Subcutaneous abdominal adipose tissue (tissue), 5 donors: ENCODE measurements at regions not wholly inside any gene's neighbourhood (a gene's known extent, or its start where the extent isn't known, plus 50 kb on each side); places are given as distances from the start of the nearest gene placed in this dataset.

Source experiments
- H3K27ac ChIP-seq: one replicate; pipeline ENCODE4 v1.7.0; 2013; ENCODE audit warnings: low read depth, mild to moderate bottlenecking, inconsistent platforms, low read length, moderate library complexity
- H3K27me3 ChIP-seq, 5 donors: one replicate each; pipeline ENCODE4 v1.7.0; 2013; ENCODE audit warnings: low read length in 5 of 5, inconsistent platforms in 1 of 5; ENCODE audit not compliant: control insufficient read depth in 5 of 5, insufficient read depth in 4 of 5
- H3K36me3 ChIP-seq, 5 donors: one replicate each; pipeline ENCODE4 v1.7.0; 2013; ENCODE audit warnings: low read length in 5 of 5; ENCODE audit not compliant: control insufficient read depth in 5 of 5, insufficient read depth in 5 of 5
- H3K4me1 ChIP-seq, 5 donors: one replicate each; pipeline ENCODE4 v1.7.0; 2013; ENCODE audit warnings: low read length in 5 of 5, mild to moderate bottlenecking in 3 of 5, moderate library complexity in 1 of 5; ENCODE audit not compliant: control insufficient read depth in 5 of 5, insufficient read depth in 5 of 5
- H3K4me3 ChIP-seq, 5 donors: one replicate each; pipeline ENCODE4 v1.7.0; 2013; ENCODE audit warnings: low read length in 5 of 5, low read depth in 1 of 5
- H3K9ac ChIP-seq, 5 donors: one replicate each; pipeline ENCODE4 v1.7.0; 2013; ENCODE audit warnings: low read length in 5 of 5, mild to moderate bottlenecking in 4 of 5, moderate library complexity in 3 of 5
- H3K9me3 ChIP-seq, 5 donors: one replicate each; pipeline ENCODE4 v1.7.0; 2013; ENCODE audit warnings: low read length in 5 of 5; ENCODE audit not compliant: control insufficient read depth in 5 of 5
- donor health status: healthy.
- donor health status: healthy.
- donor health status: healthy.
- donor health status: healthy.
- donor health status: healthy.

- H3K27ac ChIP-seq = no peak overlapping the region
- H3K36me3 ChIP-seq = no peaks in the 10 kb centered on the region
- H3K9me3 ChIP-seq = no peaks in the 10 kb centered on the region
- no peaks in the 10 kb centered on the region for H3K4me1 ChIP-seq
- no peaks in the 10 kb centered on the region for H3K27me3 ChIP-seq
- H3K9ac ChIP-seq = no peak overlapping the region
- no peak overlapping the region for H3K4me3 ChIP-seq
These were observed 280.0 kb upstream of the BRINP1 start for GRCh38 chr9:119649205-119649604.

GRCh38 chr9:119639287-119639955 lies 270.2 kb upstream of the BRINP1 start:
- Histone ChIP-seq H3K4me1 (no peaks in the 10 kb centered on the region), H3K9me3 (peaks cover 0 to 3% (median 0%) of the 10 kb centered on the region in 5 donors), H3K27me3 (no peaks in the 10 kb centered on the region), H3K9ac (no peak overlapping the region), H3K4me3 (no peak overlapping the region), H3K27ac (no peak overlapping the region), H3K36me3 (no peaks in the 10 kb centered on the region)

- Histone ChIP-seq H3K9me3 (peaks cover 0 to 3% (median 0%) of the 10 kb centered on the region in 5 donors), H3K36me3 (no peaks in the 10 kb centered on the region), H3K27ac (no peak overlapping the region), H3K9ac (no peak overlapping the region), H3K27me3 (no peaks in the 10 kb centered on the region), H3K4me1 (no peaks in the 10 kb centered on the region), H3K4me3 (no peak overlapping the region)
These were observed 264.8 kb upstream of the BRINP1 start for GRCh38 chr9:119634006-119634405.

DNA sequence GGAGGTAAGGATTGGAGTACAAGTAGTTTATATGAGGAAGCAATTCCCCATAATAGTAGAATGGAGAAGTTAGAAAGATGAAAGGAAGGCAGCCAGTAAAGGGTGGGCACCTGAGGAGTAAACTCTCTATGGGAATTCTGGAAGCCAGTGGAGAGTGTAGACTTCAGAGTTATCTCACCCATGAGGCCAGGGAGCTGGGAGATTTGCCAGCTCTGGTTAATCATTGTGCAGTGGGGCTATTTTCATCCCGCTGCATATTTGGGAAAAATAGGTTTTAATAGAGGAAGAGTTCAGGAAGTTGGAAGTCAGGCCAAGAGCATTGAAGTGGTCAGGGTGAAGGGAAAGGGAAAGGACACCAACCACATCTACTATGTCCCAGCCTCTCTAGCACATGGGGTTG lies 242.3 kb upstream of the BRINP1 start:
- no peaks in the 10 kb centered on the region for H3K4me1 ChIP-seq
- no peak overlapping the region for H3K9ac ChIP-seq
- no peak overlapping the region for H3K4me3 ChIP-seq
- H3K27ac ChIP-seq = no peak overlapping the region
- no peaks in the 10 kb centered on the region for H3K9me3 ChIP-seq
- no peaks in the 10 kb centered on the region for H3K36me3 ChIP-seq
- no peaks in the 10 kb centered on the region for H3K27me3 ChIP-seq

DNA sequence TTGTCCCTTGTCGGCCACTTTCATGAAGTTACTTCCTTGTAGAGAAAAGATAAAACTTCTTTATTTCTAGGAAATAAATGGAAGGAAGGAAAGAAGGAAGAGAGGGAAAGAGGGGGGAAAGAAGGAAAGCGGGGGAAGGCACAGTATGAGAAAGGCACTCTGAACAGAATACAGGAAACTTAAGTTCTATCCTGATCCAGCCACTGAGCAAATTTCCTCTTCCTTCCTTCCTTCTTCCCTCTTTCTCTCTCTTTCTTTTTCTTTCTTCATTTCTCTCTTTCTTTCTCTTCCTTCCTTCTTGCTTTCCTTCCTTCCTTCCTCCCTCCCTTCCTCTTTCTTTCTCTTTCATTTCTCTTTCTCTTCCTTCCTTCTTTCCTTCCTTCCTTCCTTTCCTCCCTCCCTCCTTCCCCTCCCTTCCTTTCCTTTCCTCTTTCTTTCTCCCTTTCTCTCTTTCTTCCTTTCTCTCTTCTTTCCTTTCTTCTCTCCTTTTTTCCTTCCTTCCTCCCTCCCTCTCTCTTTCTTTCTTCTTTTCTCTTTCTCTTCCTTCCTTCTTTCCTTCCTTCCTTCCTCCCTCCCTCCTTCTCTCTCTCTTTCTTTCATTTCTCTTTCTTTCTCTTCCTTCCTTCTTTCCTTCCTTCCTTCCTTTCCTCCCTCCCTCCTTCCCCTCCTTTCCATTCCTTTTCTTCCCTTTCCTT lies 240.2 kb upstream of the BRINP1 start:
- Histone ChIP-seq H3K36me3 (no peaks in the 10 kb centered on the region), H3K27me3 (no peaks in the 10 kb centered on the region), H3K9me3 (no peaks in the 10 kb centered on the region), H3K27ac (no peak overlapping the region), H3K4me1 (no peaks in the 10 kb centered on the region), H3K9ac (no peak overlapping the region), H3K4me3 (no peak overlapping the region)

- Histone ChIP-seq H3K4me3 (no peak overlapping the region), H3K9me3 (no peaks in the 10 kb centered on the region), H3K36me3 (no peaks in the 10 kb centered on the region), H3K9ac (no peak overlapping the region), H3K27ac (no peak overlapping the region), H3K27me3 (peaks cover 0 to 3% (median 0%) of the 10 kb centered on the region in 5 donors), H3K4me1 (no peaks in the 10 kb centered on the region)
These were observed 232.4 kb upstream of the BRINP1 start for GRCh38 chr9:119601632-119602031.

DNA sequence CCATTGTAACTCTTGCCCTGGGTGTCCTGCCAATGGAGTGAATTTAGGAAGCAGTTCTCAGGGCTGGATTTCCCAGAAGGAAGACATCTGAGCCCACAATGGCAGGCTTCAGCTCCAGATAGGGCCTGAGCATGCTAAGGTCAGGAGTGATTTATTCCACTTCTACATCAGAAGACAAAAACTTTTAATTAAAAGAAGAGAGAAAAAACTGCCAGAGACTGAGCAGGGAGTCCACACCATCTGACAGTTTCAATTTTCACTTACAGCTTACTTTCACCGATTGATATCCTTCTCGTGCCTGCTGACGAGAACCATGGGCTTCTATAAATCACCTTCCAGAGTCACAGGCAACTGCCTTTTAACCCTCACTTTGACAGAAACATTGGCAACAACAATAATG lies 228.3 kb upstream of the BRINP1 start:
- Histone ChIP-seq H3K4me1 (no peaks in the 10 kb centered on the region), H3K4me3 (no peak overlapping the region), H3K27me3 (peaks cover 0 to 3% (median 0%) of the 10 kb centered on the region in 5 donors), H3K27ac (no peak overlapping the region), H3K36me3 (no peaks in the 10 kb centered on the region), H3K9me3 (no peaks in the 10 kb centered on the region), H3K9ac (no peak overlapping the region)

GRCh38 chr9:119596703-119597102 lies 227.5 kb upstream of the BRINP1 start:
- H3K27me3 ChIP-seq = peaks cover 0 to 2% (median 0%) of the 10 kb centered on the region in 5 donors
- no peak overlapping the region for H3K4me3 ChIP-seq
- no peaks in the 10 kb centered on the region for H3K9me3 ChIP-seq
- H3K9ac ChIP-seq = no peak overlapping the region
- no peaks in the 10 kb centered on the region for H3K36me3 ChIP-seq
- H3K27ac ChIP-seq = no peak overlapping the region
- H3K4me1 ChIP-seq = no peaks in the 10 kb centered on the region

DNA sequence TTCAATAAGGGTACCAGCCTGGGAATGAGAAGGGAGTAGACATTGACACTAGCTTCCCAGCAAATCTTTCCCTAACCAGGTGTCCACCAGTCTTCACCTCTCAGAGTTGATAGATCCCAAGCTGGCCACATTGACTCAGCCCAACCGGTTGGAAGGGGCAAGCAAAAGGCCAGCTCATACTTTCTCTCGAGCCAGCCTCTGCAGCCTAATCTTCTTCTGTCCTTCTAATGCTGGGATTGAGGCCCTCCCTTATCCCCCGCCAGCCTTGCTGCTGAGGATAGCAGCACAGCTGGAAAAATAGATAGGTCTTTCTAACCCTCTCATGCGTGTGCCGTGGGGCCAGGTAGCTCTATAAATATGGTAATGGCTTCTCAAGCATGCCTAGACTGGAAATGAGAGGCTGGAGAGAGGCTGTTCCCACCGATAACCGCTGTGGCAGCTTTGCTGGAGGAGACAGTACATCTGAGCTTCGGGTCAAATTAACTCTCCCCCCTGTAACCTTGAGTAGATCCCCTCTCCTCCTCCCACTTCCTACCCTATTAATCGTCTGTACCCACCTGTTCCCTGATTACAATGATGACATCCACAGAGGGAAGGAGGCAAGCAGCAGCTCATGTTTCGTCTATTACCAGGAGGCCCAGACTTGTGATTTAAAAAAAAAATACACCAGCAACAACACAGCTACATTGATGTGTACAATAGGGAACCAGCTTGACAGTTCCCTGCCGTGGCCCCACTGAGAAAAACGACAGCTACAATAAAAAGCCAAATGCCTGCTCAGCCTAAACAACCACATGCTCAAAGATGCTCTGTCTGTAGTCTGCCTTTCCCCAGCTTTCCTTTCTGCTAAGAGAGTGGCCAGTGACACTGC lies 219.9 kb upstream of the BRINP1 start:
- no peaks in the 10 kb centered on the region for H3K4me1 ChIP-seq
- H3K9me3 ChIP-seq = no peaks in the 10 kb centered on the region
- no peaks in the 10 kb centered on the region for H3K36me3 ChIP-seq
- H3K4me3 ChIP-seq = no peak overlapping the region
- H3K27me3 ChIP-seq = peaks cover 0 to 6% (median 0%) of the 10 kb centered on the region in 5 donors
- no peak overlapping the region for H3K9ac ChIP-seq
- H3K27ac ChIP-seq = no peak overlapping the region

- no peaks in the 10 kb centered on the region for H3K36me3 ChIP-seq
- H3K9me3 ChIP-seq = no peaks in the 10 kb centered on the region
These were observed 208.6 kb upstream of the BRINP1 start for GRCh38 chr9:119577881-119578280.

More at GRCh38 chr9:119577881-119578280, 208.6 kb upstream of the BRINP1 start:
- Histone ChIP-seq H3K4me3 (no peak overlapping the region), H3K4me1 (no peaks in the 10 kb centered on the region), H3K9ac (no peak overlapping the region), H3K27ac (no peak overlapping the region), H3K27me3 (no peaks in the 10 kb centered on the region)
